ENCODE measurements at regions not wholly inside any gene's neighbourhood (a gene's known extent, or its start where the extent isn't known, plus 50 kb on each side); places are given as distances from the start of the nearest gene placed in this dataset.

DNA sequence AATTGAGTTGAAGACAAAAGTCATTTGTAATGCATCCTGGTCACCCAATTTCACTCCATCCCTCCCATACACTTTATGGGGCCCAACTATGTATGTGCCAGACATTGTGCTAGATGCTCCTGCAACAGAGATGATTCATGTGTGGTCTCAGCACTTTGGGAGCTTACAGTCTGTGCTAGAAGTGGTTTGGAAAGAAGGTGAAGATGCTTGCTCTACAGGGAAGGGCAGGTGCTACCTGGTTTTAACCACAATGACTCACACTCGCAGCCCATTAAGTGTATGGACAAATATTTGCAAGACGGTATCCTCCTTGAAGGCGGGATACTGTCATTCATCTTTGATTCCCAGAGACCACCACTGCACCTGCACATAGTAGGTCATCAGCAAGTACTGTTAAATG lies 257.6 kb downstream of the OTUD1 start:
- H3K4me1 ChIP-seq (ENCODE audit: control insufficient read depth, insufficient read depth, low read length): no peaks in the 10 kb centered on the region
- no peaks in the 10 kb centered on the region for H3K36me3 ChIP-seq (ENCODE audit: control insufficient read depth, insufficient read depth, low read length)
- CTCF ChIA-PET: no interaction called here
- no peak overlapping the region for H3K4me3 ChIP-seq (ENCODE audit: low read depth in 2 of 2, low read length in 2 of 2)
- no peaks in the 10 kb centered on the region for H3K27me3 ChIP-seq (ENCODE audit: control insufficient read depth, insufficient read depth, low read length)
- intact Hi-C loops (cut with micrococcal nuclease; ENCODE audit: unreplicated experiment) (no loop called here), in situ Hi-C loops (cut with HindIII; ENCODE audit: low pct_unique_long_range_greater_than_20kb, low sequenced_read_pairs) (no loop called here)
- ATAC-seq (no peak), DNase-seq (ENCODE audit: low read depth, low spot score) (no peak)
- H3K27ac ChIP-seq (ENCODE audit: low read length): no peak overlapping the region
- TF ChIP-seq, protein P1, sequence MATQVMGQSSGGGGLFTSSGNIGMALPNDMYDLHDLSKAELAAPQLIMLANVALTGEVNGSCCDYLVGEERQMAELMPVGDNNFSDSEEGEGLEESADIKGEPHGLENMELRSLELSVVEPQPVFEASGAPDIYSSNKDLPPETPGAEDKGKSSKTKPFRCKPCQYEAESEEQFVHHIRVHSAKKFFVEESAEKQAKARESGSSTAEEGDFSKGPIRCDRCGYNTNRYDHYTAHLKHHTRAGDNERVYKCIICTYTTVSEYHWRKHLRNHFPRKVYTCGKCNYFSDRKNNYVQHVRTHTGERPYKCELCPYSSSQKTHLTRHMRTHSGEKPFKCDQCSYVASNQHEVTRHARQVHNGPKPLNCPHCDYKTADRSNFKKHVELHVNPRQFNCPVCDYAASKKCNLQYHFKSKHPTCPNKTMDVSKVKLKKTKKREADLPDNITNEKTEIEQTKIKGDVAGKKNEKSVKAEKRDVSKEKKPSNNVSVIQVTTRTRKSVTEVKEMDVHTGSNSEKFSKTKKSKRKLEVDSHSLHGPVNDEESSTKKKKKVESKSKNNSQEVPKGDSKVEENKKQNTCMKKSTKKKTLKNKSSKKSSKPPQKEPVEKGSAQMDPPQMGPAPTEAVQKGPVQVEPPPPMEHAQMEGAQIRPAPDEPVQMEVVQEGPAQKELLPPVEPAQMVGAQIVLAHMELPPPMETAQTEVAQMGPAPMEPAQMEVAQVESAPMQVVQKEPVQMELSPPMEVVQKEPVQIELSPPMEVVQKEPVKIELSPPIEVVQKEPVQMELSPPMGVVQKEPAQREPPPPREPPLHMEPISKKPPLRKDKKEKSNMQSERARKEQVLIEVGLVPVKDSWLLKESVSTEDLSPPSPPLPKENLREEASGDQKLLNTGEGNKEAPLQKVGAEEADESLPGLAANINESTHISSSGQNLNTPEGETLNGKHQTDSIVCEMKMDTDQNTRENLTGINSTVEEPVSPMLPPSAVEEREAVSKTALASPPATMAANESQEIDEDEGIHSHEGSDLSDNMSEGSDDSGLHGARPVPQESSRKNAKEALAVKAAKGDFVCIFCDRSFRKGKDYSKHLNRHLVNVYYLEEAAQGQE (IDR thresholded peaks at IDR 0.05; ENCODE audit: insufficient read depth in 1 of 2, low read depth in 2 of 2, low read length in 1 of 2): no peak
- TF ChIP-seq SIN3A (IDR thresholded peaks at IDR 0.05; ENCODE audit: borderline replicate concordance, insufficient read depth, low read depth, low read length): no peak
- TF ChIP-seq POLR2AphosphoS5 (IDR thresholded peaks at IDR 0.05; ENCODE audit: low read depth, low read length): no peak
- TF ChIP-seq, protein P2, sequence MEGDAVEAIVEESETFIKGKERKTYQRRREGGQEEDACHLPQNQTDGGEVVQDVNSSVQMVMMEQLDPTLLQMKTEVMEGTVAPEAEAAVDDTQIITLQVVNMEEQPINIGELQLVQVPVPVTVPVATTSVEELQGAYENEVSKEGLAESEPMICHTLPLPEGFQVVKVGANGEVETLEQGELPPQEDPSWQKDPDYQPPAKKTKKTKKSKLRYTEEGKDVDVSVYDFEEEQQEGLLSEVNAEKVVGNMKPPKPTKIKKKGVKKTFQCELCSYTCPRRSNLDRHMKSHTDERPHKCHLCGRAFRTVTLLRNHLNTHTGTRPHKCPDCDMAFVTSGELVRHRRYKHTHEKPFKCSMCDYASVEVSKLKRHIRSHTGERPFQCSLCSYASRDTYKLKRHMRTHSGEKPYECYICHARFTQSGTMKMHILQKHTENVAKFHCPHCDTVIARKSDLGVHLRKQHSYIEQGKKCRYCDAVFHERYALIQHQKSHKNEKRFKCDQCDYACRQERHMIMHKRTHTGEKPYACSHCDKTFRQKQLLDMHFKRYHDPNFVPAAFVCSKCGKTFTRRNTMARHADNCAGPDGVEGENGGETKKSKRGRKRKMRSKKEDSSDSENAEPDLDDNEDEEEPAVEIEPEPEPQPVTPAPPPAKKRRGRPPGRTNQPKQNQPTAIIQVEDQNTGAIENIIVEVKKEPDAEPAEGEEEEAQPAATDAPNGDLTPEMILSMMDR (IDR thresholded peaks at IDR 0.05): no peak
- no peak for TF ChIP-seq TCF7L2 (IDR thresholded peaks at IDR 0.05; ENCODE audit: low read depth, low read length)
- H3K9me3 ChIP-seq (ENCODE audit: control insufficient read depth, insufficient read depth, low read depth, low read length): no peaks in the 10 kb centered on the region
- POLR2A ChIA-PET: no interaction called here
- BruUV-seq (replicated peaks): no TSS peak

DNA sequence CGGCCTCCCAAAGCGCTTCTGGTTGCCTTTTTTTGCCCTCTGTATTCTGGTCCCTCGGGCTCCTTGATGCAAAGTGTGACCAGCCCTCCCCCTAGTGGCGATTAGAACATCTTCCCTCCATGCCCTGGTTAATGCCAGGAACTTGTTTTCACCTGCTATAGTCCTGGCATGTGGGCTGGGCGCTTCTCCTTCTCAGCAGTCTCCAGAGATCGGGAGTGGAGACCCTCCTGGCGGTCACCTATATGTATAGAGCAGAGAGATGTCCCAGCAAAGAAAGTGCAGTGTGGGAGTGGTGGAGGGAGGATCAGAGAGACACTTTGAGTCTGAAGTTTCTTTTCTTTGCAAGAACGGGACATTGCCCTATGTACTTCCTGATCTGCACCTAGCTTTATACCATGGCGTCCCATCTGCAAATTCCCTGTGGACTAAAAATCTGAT lies 264.1 kb downstream of the OTUD1 start:
- Histone ChIP-seq H3K4me1 (ENCODE audit: control insufficient read depth, insufficient read depth, low read length) (no peaks in the 10 kb centered on the region), H3K27me3 (ENCODE audit: control insufficient read depth, insufficient read depth, low read length) (no peaks in the 10 kb centered on the region), H3K36me3 (ENCODE audit: control insufficient read depth, insufficient read depth, low read length) (no peaks in the 10 kb centered on the region), H3K4me3 (ENCODE audit: low read depth in 2 of 2, low read length in 2 of 2) (no peak overlapping the region), H3K9me3 (ENCODE audit: control insufficient read depth, insufficient read depth, low read depth, low read length) (no peaks in the 10 kb centered on the region), H3K27ac (ENCODE audit: low read length) (no peak overlapping the region)
- in situ Hi-C loops (cut with HindIII; ENCODE audit: low pct_unique_long_range_greater_than_20kb, low sequenced_read_pairs): no loop called here
- ATAC-seq (peak; percentile 89), DNase-seq (ENCODE audit: low read depth, low spot score) (peak; percentile 24)
- ChIA-PET POLR2A (no interaction called here), CTCF (no interaction called here)
- intact Hi-C loops (cut with micrococcal nuclease; ENCODE audit: unreplicated experiment): loop anchor here (2.0 to 10.0 kb wide), 3 partner anchors 168 to 548 kb away; no protein-coding TSS in a partner anchor
- no TSS peak for BruUV-seq (replicated peaks)
- TF ChIP-seq, protein P2 (IDR thresholded peaks at IDR 0.05): peak; percentile 80
- TF ChIP-seq, protein P1 (IDR thresholded peaks at IDR 0.05; ENCODE audit: insufficient read depth in 1 of 2, low read depth in 2 of 2, low read length in 1 of 2): no peak
- TF ChIP-seq POLR2AphosphoS5 (IDR thresholded peaks at IDR 0.05; ENCODE audit: low read depth, low read length): no peak
- TF ChIP-seq SIN3A (IDR thresholded peaks at IDR 0.05; ENCODE audit: borderline replicate concordance, insufficient read depth, low read depth, low read length): no peak
